ENCODE measurements at regions not wholly inside any gene's neighbourhood (a gene's known extent, or its start where the extent isn't known, plus 50 kb on each side); places are given as distances from the start of the nearest gene placed in this dataset.

- H3K36me3 Mint-ChIP-seq, result peaks cover 7% of the 10 kb centered on the region
- H3K9me3 Mint-ChIP-seq, result peaks cover 5% of the 10 kb centered on the region
- peak; percentile 86 for ATAC-seq (ENCODE audit: low read depth)
- H3K27ac Mint-ChIP-seq, result peak overlapping the region; percentile 93
- H3K27me3 Mint-ChIP-seq, result peaks cover 4% of the 10 kb centered on the region
- peak in 1 of 2 donors; percentile 63 for DNase-seq (ENCODE audit: low spot score in 2 of 2)
- peaks cover 18% of the 10 kb centered on the region for H3K4me1 Mint-ChIP-seq
- H3K4me3 Mint-ChIP-seq, result peak overlapping the region; percentile 67
Observed at GRCh38 chr2:111219285-111219684, 98.6 kb downstream of the BCL2L11 start.

- Mint-ChIP-seq H3K9me3 (peaks cover 3% of the 10 kb centered on the region), H3K27ac (peak overlapping the region; percentile 93), H3K4me1 (peaks cover 18% of the 10 kb centered on the region), H3K4me3 (peak overlapping the region; percentile 67), H3K27me3 (peaks cover 7% of the 10 kb centered on the region), H3K36me3 (peaks cover 7% of the 10 kb centered on the region)
- ATAC-seq (ENCODE audit: low read depth) (peak; percentile 14), DNase-seq (ENCODE audit: low spot score in 2 of 2) (no peak)
Observed at GRCh38 chr2:111219734-111220505, 99.2 kb downstream of the BCL2L11 start.

GRCh38 chr2:111220962-111221361 is 100.2 kb downstream of the BCL2L11 start:
- Mint-ChIP-seq H3K27ac (peak overlapping the region; percentile 39), H3K27me3 (peaks cover 15% of the 10 kb centered on the region), H3K4me3 (no peak overlapping the region), H3K4me1 (peaks cover 16% of the 10 kb centered on the region), H3K36me3 (peaks cover 7% of the 10 kb centered on the region), H3K9me3 (peaks cover 3% of the 10 kb centered on the region)
- DNase-seq (ENCODE audit: low spot score in 2 of 2) (no peak), ATAC-seq (ENCODE audit: low read depth) (no peak)

- ATAC-seq (ENCODE audit: low read depth), result peak; percentile 42
- H3K36me3 Mint-ChIP-seq, result peaks cover 6% of the 10 kb centered on the region
- peak overlapping the region; percentile 39 for H3K27ac Mint-ChIP-seq
- H3K27me3 Mint-ChIP-seq, result peaks cover 16% of the 10 kb centered on the region
- peaks cover 16% of the 10 kb centered on the region for H3K4me1 Mint-ChIP-seq
- peak in 1 of 2 donors; percentile 29 for DNase-seq (ENCODE audit: low spot score in 2 of 2)
- H3K9me3 Mint-ChIP-seq, result peaks cover 3% of the 10 kb centered on the region
- H3K4me3 Mint-ChIP-seq, result no peak overlapping the region
Observed at GRCh38 chr2:111221701-111222100, 101.0 kb downstream of the BCL2L11 start.

GRCh38 chr2:111222204-111222866 is 101.6 kb downstream of the BCL2L11 start:
- peak overlapping the region; percentile 39 for H3K27ac Mint-ChIP-seq

GRCh38 chr2:111225856-111226255 is 105.1 kb downstream of the BCL2L11 start:
- ATAC-seq (ENCODE audit: low read depth) (no peak), DNase-seq (ENCODE audit: low spot score in 2 of 2) (no peak)
- H3K36me3 Mint-ChIP-seq, result peaks cover 5% of the 10 kb centered on the region
- peaks cover 9% of the 10 kb centered on the region for H3K9me3 Mint-ChIP-seq
- H3K27me3 Mint-ChIP-seq, result peaks cover 16% of the 10 kb centered on the region
- H3K4me3 Mint-ChIP-seq, result no peak overlapping the region
- H3K4me1 Mint-ChIP-seq, result peaks cover 7% of the 10 kb centered on the region
- H3K27ac Mint-ChIP-seq, result no peak overlapping the region

More at GRCh38 chr2:111222204-111222866, 101.6 kb downstream of the BCL2L11 start:
- DNase-seq (ENCODE audit: low spot score in 2 of 2) (no peak), ATAC-seq (ENCODE audit: low read depth) (no peak)
- H3K4me1 Mint-ChIP-seq, result peaks cover 16% of the 10 kb centered on the region
- H3K27me3 Mint-ChIP-seq, result peaks cover 16% of the 10 kb centered on the region
- no peak overlapping the region for H3K4me3 Mint-ChIP-seq
- H3K36me3 Mint-ChIP-seq, result peaks cover 5% of the 10 kb centered on the region
- H3K9me3 Mint-ChIP-seq, result peaks cover 3% of the 10 kb centered on the region

- DNase-seq (ENCODE audit: low spot score in 2 of 2) (no peak), ATAC-seq (ENCODE audit: low read depth) (no peak)
- Mint-ChIP-seq H3K4me3 (no peak overlapping the region), H3K36me3 (peaks cover 5% of the 10 kb centered on the region), H3K27me3 (peaks cover 16% of the 10 kb centered on the region), H3K27ac (no peak overlapping the region), H3K4me1 (peaks cover 7% of the 10 kb centered on the region), H3K9me3 (peaks cover 14% of the 10 kb centered on the region)
Observed at GRCh38 chr2:111226876-111227700, 106.4 kb downstream of the BCL2L11 start.

GRCh38 chr2:111227716-111228141 is 107.0 kb downstream of the BCL2L11 start:
- Mint-ChIP-seq H3K4me1 (peaks cover 2% of the 10 kb centered on the region), H3K27me3 (peaks cover 15% of the 10 kb centered on the region), H3K27ac (no peak overlapping the region), H3K9me3 (peaks cover 13% of the 10 kb centered on the region), H3K4me3 (no peak overlapping the region), H3K36me3 (peaks cover 2% of the 10 kb centered on the region)
- DNase-seq (ENCODE audit: low spot score in 2 of 2) (no peak), ATAC-seq (ENCODE audit: low read depth) (no peak)

GRCh38 chr2:111231532-111232252 is 111.0 kb downstream of the BCL2L11 start:
- Mint-ChIP-seq H3K27ac (no peak overlapping the region), H3K27me3 (no peaks in the 10 kb centered on the region), H3K4me3 (no peak overlapping the region), H3K4me1 (no peaks in the 10 kb centered on the region), H3K9me3 (peaks cover 10% of the 10 kb centered on the region), H3K36me3 (no peaks in the 10 kb centered on the region)
- ATAC-seq (ENCODE audit: low read depth), result no peak
- DNase-seq (ENCODE audit: low spot score in 2 of 2), result no peak

- no peaks in the 10 kb centered on the region for H3K4me1 Mint-ChIP-seq
- no peak overlapping the region for H3K4me3 Mint-ChIP-seq
- no peak overlapping the region for H3K27ac Mint-ChIP-seq
- H3K36me3 Mint-ChIP-seq, result no peaks in the 10 kb centered on the region
- H3K9me3 Mint-ChIP-seq, result peaks cover 5% of the 10 kb centered on the region
- H3K27me3 Mint-ChIP-seq, result no peaks in the 10 kb centered on the region
- no peak for DNase-seq (ENCODE audit: low spot score in 2 of 2)
- no peak for ATAC-seq (ENCODE audit: low read depth)
Observed at GRCh38 chr2:111235192-111236015, 114.7 kb downstream of the BCL2L11 start.

- Mint-ChIP-seq H3K4me3 (no peak overlapping the region), H3K36me3 (no peaks in the 10 kb centered on the region)
Observed at GRCh38 chr2:111236025-111236424, 115.3 kb downstream of the BCL2L11 start.

GRCh38 chr2:111238296-111238695 is 117.6 kb downstream of the BCL2L11 start:
- H3K36me3 Mint-ChIP-seq, result no peaks in the 10 kb centered on the region
- ATAC-seq (ENCODE audit: low read depth) (no peak), DNase-seq (ENCODE audit: low spot score in 2 of 2) (no peak)

More at GRCh38 chr2:111236025-111236424, 115.3 kb downstream of the BCL2L11 start:
- no peak overlapping the region for H3K27ac Mint-ChIP-seq
- no peaks in the 10 kb centered on the region for H3K27me3 Mint-ChIP-seq
- peaks cover 5% of the 10 kb centered on the region for H3K9me3 Mint-ChIP-seq
- no peak for ATAC-seq (ENCODE audit: low read depth)
- H3K4me1 Mint-ChIP-seq, result no peaks in the 10 kb centered on the region
- DNase-seq (ENCODE audit: low spot score in 2 of 2), result no peak

GRCh38 chr2:111239107-111239506 is 118.4 kb downstream of the BCL2L11 start:
- peak; percentile 79 for ATAC-seq (ENCODE audit: low read depth)

More at GRCh38 chr2:111238296-111238695, 117.6 kb downstream of the BCL2L11 start:
- Mint-ChIP-seq H3K4me3 (no peak overlapping the region), H3K27ac (no peak overlapping the region), H3K4me1 (no peaks in the 10 kb centered on the region), H3K9me3 (no peaks in the 10 kb centered on the region), H3K27me3 (no peaks in the 10 kb centered on the region)

More at GRCh38 chr2:111239107-111239506, 118.4 kb downstream of the BCL2L11 start:
- Mint-ChIP-seq H3K4me3 (no peak overlapping the region), H3K4me1 (no peaks in the 10 kb centered on the region), H3K36me3 (no peaks in the 10 kb centered on the region), H3K27me3 (no peaks in the 10 kb centered on the region), H3K9me3 (no peaks in the 10 kb centered on the region), H3K27ac (peak overlapping the region; percentile 28)
- no peak for DNase-seq (ENCODE audit: low spot score in 2 of 2)
